Upper lobe of left lung (tissue), 6 donors: ENCODE measurements at regions not wholly inside any gene's neighbourhood (a gene's known extent, or its start where the extent isn't known, plus 50 kb on each side); places are given as distances from the start of the nearest gene placed in this dataset.

Experiments used
- ATAC-seq, 2 donors: fragments of 200-7000 bp; cut with Tn5 transposase; one replicate each; pipeline ENCODE4 v1.9.1; 2022; ENCODE audit warnings: mild to moderate bottlenecking in 2 of 2, moderate library complexity in 2 of 2; ENCODE audit not compliant: low FRiP score in 2 of 2
- DNase-seq, 2 donors: peaks; one replicate each; pipeline ENCODE4 v3.0.0-alpha.2; 2019 to 2020
- H3K27ac ChIP-seq, 4 donors: fragments of 200-600 bp; sonication (generic); one replicate each; pipeline ENCODE4 v1.5.1; 2016 to 2019
- H3K27me3 ChIP-seq, 4 donors: fragments of 200-600 bp; sonication (generic); one replicate each; pipeline ENCODE4 v1.5.1; 2017 to 2019
- H3K36me3 ChIP-seq, 4 donors: fragments of 200-600 bp; sonication (generic); one replicate each; pipeline ENCODE4 v1.5.1; 2016 to 2019
- H3K4me1 ChIP-seq, 4 donors: fragments of 200-600 bp; sonication (generic); one replicate each; pipeline ENCODE4 v1.5.1; 2018 to 2019
- H3K4me3 ChIP-seq, 4 donors: fragments of 200-600 bp; sonication (generic); one replicate each; pipeline ENCODE4 v1.5.1; 2017 to 2019; ENCODE audit warnings: mild to moderate bottlenecking in 2 of 4, moderate library complexity in 1 of 4
- H3K9me3 ChIP-seq, 4 donors: fragments of 200-600 bp; sonication (generic); one replicate each; pipeline ENCODE4 v1.5.1; 2018 to 2019
- EP300 ChIP-seq, 4 donors: sonication (generic); formaldehyde crosslinking; IDR thresholded peaks; one replicate each; pipeline ENCODE4 v1.5.1; 2017; ENCODE audit warnings: antibody characterized with exemption in 4 of 4, control low read depth in 2 of 4
- POLR2A ChIP-seq, 4 donors: fragments of 450-650 bp; IDR thresholded peaks; one replicate each; pipeline ENCODE4 v1.5.1; 2016 to 2017; ENCODE audit warnings: antibody characterized with exemption in 4 of 4, mild to moderate bottlenecking in 2 of 4
- POLR2AphosphoS5 ChIP-seq, 2 donors: sonication (generic); formaldehyde crosslinking; IDR thresholded peaks; one replicate each; pipeline ENCODE4 v1.5.1; 2017; ENCODE audit warnings: antibody characterized with exemption in 2 of 2
- WGBS, 2 donors: methylation state at CpG; one replicate each; pipeline ENCODE4 v1.1.5; 2017 to 2018; 5-methylcytosine and 5-hydroxymethylcytosine counted together
- TF ChIP-seq, protein P1 (sequence below), 6 experiments: fragments of 450-650 bp in 4 of 6; fragments of 200-600 bp in 2 of 6; sonication (generic) in 2 of 6; IDR thresholded peaks; one replicate each; pipeline ENCODE4 v1.5.1; 2016 to 2019; ENCODE audit warnings: antibody characterized with exemption in 6 of 6
- donor health status: DM: no; HTN: no; CAD: no; lungs with moderate emphysema.
- donor health status: DM: no; HTN: yes; CAD: no; lungs with severe emphysema.

DNA sequence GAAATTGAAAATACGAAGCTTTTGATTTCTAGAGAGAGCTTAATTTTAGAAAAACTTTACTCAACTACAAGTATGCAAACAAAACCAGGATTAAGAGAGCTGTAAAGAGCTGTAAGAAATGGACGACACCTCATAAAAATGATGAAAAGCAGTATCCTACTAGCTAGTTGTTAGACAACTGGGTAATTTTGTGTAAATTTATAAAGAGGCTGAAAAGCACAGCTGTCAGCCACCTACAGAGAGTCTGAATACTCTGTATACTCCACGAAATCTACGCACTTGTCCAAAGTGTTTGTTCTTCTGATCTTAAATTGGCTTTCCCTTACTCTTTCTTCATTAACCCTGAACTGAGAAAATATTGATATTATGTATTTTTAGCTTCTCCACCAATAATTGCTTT, 808.4 kb upstream of the EPHA7 start:
- no peak for ATAC-seq
- no peaks in the 10 kb centered on the region for H3K4me1 ChIP-seq
- no peak for TF ChIP-seq POLR2A (IDR thresholded peaks at IDR 0.05)

DNA sequence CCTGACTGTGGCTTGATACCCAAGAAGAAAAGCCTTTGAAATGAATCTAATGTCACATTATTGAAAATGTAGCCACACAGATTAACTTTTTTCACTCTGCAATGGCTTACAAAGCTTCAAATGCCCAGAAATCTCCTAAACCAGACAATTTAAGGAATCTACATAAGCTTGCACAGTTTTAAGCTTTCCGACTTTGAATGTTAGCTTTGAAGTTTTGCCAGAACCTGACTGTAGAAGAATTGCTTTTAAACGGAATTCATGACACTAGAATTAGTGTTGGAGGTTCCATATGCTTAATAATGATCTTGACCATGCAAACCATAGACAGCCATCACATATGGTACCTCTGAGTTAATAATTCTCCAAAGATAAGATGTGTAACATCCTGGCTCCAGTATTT, 798.5 kb upstream of the EPHA7 start:
- no peaks in the 10 kb centered on the region for H3K36me3 ChIP-seq
- no peaks in the 10 kb centered on the region for H3K4me1 ChIP-seq
- 50% methylated on average over 2 of the region's 2 CpGs for WGBS, 2 donors
- no peak for DNase-seq
- no peak overlapping the region for H3K27ac ChIP-seq
- H3K27me3 ChIP-seq: no peaks in the 10 kb centered on the region
- ATAC-seq: no peak
- no peak for TF ChIP-seq EP300 (IDR thresholded peaks at IDR 0.05)
- TF ChIP-seq POLR2AphosphoS5 (IDR thresholded peaks at IDR 0.05): no peak
- TF ChIP-seq POLR2A (IDR thresholded peaks at IDR 0.05): no peak
- TF ChIP-seq, protein P1, sequence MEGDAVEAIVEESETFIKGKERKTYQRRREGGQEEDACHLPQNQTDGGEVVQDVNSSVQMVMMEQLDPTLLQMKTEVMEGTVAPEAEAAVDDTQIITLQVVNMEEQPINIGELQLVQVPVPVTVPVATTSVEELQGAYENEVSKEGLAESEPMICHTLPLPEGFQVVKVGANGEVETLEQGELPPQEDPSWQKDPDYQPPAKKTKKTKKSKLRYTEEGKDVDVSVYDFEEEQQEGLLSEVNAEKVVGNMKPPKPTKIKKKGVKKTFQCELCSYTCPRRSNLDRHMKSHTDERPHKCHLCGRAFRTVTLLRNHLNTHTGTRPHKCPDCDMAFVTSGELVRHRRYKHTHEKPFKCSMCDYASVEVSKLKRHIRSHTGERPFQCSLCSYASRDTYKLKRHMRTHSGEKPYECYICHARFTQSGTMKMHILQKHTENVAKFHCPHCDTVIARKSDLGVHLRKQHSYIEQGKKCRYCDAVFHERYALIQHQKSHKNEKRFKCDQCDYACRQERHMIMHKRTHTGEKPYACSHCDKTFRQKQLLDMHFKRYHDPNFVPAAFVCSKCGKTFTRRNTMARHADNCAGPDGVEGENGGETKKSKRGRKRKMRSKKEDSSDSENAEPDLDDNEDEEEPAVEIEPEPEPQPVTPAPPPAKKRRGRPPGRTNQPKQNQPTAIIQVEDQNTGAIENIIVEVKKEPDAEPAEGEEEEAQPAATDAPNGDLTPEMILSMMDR (IDR thresholded peaks at IDR 0.05): no peak
- H3K4me3 ChIP-seq: no peak overlapping the region
- no peaks in the 10 kb centered on the region for H3K9me3 ChIP-seq

More for the DNA sequence above, 808.4 kb upstream of the EPHA7 start:
- H3K36me3 ChIP-seq: no peaks in the 10 kb centered on the region
- H3K27me3 ChIP-seq: no peaks in the 10 kb centered on the region
- 43 to 50% methylated on average over 4 of the region's 4 CpGs for WGBS, 2 donors
- H3K27ac ChIP-seq: no peak overlapping the region
- DNase-seq: no peak
- H3K9me3 ChIP-seq: no peaks in the 10 kb centered on the region
- H3K4me3 ChIP-seq: no peak overlapping the region

GRCh38 chr6:94215552-94215951, 796.2 kb upstream of the EPHA7 start:
- H3K4me3 ChIP-seq: no peak overlapping the region
- no peaks in the 10 kb centered on the region for H3K4me1 ChIP-seq
- DNase-seq (no peak), ATAC-seq (no peak)
- H3K27ac ChIP-seq: no peak overlapping the region
- H3K36me3 ChIP-seq: no peaks in the 10 kb centered on the region
- 70 to 89% methylated on average over 1 of the region's 1 CpG for WGBS, 2 donors
- no peaks in the 10 kb centered on the region for H3K9me3 ChIP-seq
- no peaks in the 10 kb centered on the region for H3K27me3 ChIP-seq
- no peak for TF ChIP-seq POLR2AphosphoS5 (IDR thresholded peaks at IDR 0.05)
- TF ChIP-seq EP300 (IDR thresholded peaks at IDR 0.05): no peak

GRCh38 chr6:94213226-94213625, 793.9 kb upstream of the EPHA7 start:
- Histone ChIP-seq H3K4me1 (no peaks in the 10 kb centered on the region), H3K9me3 (no peaks in the 10 kb centered on the region), H3K27me3 (no peaks in the 10 kb centered on the region), H3K27ac (no peak overlapping the region), H3K4me3 (no peak overlapping the region), H3K36me3 (no peaks in the 10 kb centered on the region)
- WGBS, 2 donors: 32 to 35% methylated on average over 2 of the region's 2 CpGs
- TF ChIP-seq EP300 (IDR thresholded peaks at IDR 0.05) (no peak), POLR2A (IDR thresholded peaks at IDR 0.05) (no peak), POLR2AphosphoS5 (IDR thresholded peaks at IDR 0.05) (no peak)
- TF ChIP-seq, protein P1 (IDR thresholded peaks at IDR 0.05): no peak
- ATAC-seq (no peak), DNase-seq (no peak)

GRCh38 chr6:94196891-94197290, 777.5 kb upstream of the EPHA7 start:
- WGBS, 2 donors: 86 to 87% methylated on average over 5 of the region's 5 CpGs
- H3K27ac ChIP-seq: no peak overlapping the region
- no peaks in the 10 kb centered on the region for H3K9me3 ChIP-seq
- H3K4me1 ChIP-seq: no peaks in the 10 kb centered on the region
- no peaks in the 10 kb centered on the region for H3K27me3 ChIP-seq
- ATAC-seq (no peak), DNase-seq (no peak)
- no peak overlapping the region for H3K4me3 ChIP-seq
- no peaks in the 10 kb centered on the region for H3K36me3 ChIP-seq
- TF ChIP-seq EP300 (IDR thresholded peaks at IDR 0.05) (no peak), POLR2A (IDR thresholded peaks at IDR 0.05) (no peak), POLR2AphosphoS5 (IDR thresholded peaks at IDR 0.05) (no peak)
- TF ChIP-seq, protein P1 (IDR thresholded peaks at IDR 0.05): no peak

- TF ChIP-seq, protein P1 (IDR thresholded peaks at IDR 0.05): no peak
- ATAC-seq (no peak), DNase-seq (no peak)
- Histone ChIP-seq H3K27me3 (no peaks in the 10 kb centered on the region), H3K27ac (no peak overlapping the region), H3K4me1 (no peaks in the 10 kb centered on the region), H3K36me3 (no peaks in the 10 kb centered on the region), H3K4me3 (no peak overlapping the region), H3K9me3 (peaks cover 0 to 6% (median 2%) of the 10 kb centered on the region in 4 donors)
- 83 to 87% methylated on average over 2 of the region's 2 CpGs for WGBS, 2 donors
Measured at GRCh38 chr6:94190030-94190429, 770.7 kb upstream of the EPHA7 start.
